Right hindlimb (tissue), 1 donor: ENCODE measurements at regions not wholly inside any gene's neighbourhood (a gene's known extent, or its start where the extent isn't known, plus 50 kb on each side); places are given as distances from the start of the nearest gene placed in this dataset.
"Not testable (repeated sequence)": the region's sequence is repeated elsewhere in the genome, so short reads cannot be mapped to it uniquely, and the experiment has no call there.

ENCODE experiments used
- DNase-seq: peaks from one replicate; pipeline ENCODE4 v3.0.0-alpha.2; 2018

GRCh38 chr6:104500265-104500664, 359.5 kb downstream of the HACE1 start:
- no peak for DNase-seq

GRCh38 chr6:104486035-104486434, 373.7 kb downstream of the HACE1 start:
- no peak for DNase-seq

GRCh38 chr6:104484626-104485025, 375.1 kb downstream of the HACE1 start:
- DNase-seq, result no peak

- DNase-seq, result no peak
Measured at GRCh38 chr6:104484191-104484590, 375.5 kb downstream of the HACE1 start.

- no peak for DNase-seq
Measured at GRCh38 chr6:104483225-104483834, 376.4 kb downstream of the HACE1 start.

- DNase-seq, result no peak
Measured at GRCh38 chr6:104477569-104477968, 382.1 kb downstream of the HACE1 start.

GRCh38 chr6:104473021-104473429, 386.7 kb downstream of the HACE1 start:
- DNase-seq, result no peak

- no peak for DNase-seq
Measured at GRCh38 chr6:104472021-104472901, 387.5 kb downstream of the HACE1 start.

- no peak for DNase-seq
Measured at GRCh38 chr6:104466306-104466705, 393.4 kb downstream of the HACE1 start.

- DNase-seq, result no peak
Measured at GRCh38 chr6:104462811-104463599, 396.7 kb downstream of the HACE1 start.

GRCh38 chr6:104460738-104461483, 398.8 kb downstream of the HACE1 start:
- DNase-seq, result no peak

GRCh38 chr6:104459543-104459942, 400.2 kb downstream of the HACE1 start:
- no peak for DNase-seq

GRCh38 chr6:104449918-104450317, 409.8 kb downstream of the HACE1 start:
- no peak for DNase-seq

- not testable (repeated sequence) for DNase-seq
Measured at GRCh38 chr6:104446101-104447080, 413.3 kb downstream of the HACE1 start.

GRCh38 chr6:104434519-104434918, 425.2 kb downstream of the HACE1 start:
- DNase-seq, result no peak

GRCh38 chr6:104431096-104431495, 428.6 kb downstream of the HACE1 start:
- DNase-seq, result no peak

GRCh38 chr6:104428184-104428583, 431.5 kb downstream of the HACE1 start:
- DNase-seq, result no peak

GRCh38 chr6:104423691-104424090, 436.0 kb downstream of the HACE1 start:
- no peak for DNase-seq

GRCh38 chr6:104421650-104422049, 438.1 kb downstream of the HACE1 start:
- DNase-seq, result no peak

GRCh38 chr6:104418839-104419238, 440.9 kb downstream of the HACE1 start:
- DNase-seq, result no peak

GRCh38 chr6:104418125-104418524, 441.6 kb downstream of the HACE1 start:
- DNase-seq, result no peak

- no peak for DNase-seq
Measured at GRCh38 chr6:104414723-104415122, 445.0 kb downstream of the HACE1 start.
